Kidney tubule cell (primary cell): ENCODE measurements at regions not wholly inside any gene's neighbourhood (a gene's known extent, or its start where the extent isn't known, plus 50 kb on each side); places are given as distances from the start of the nearest gene placed in this dataset.

Source experiments
- DNase-seq: peaks from one replicate; pipeline ENCODE4 v3.0.0-alpha.2; 2018; ENCODE audit warnings: low spot score

- DNase-seq, result peak; percentile 2
Measured at GRCh38 chr2:16506366-16506765, 159.3 kb downstream of the CYRIA start.

- DNase-seq, result no peak
Measured at GRCh38 chr2:16496426-16497388, 168.9 kb downstream of the CYRIA start.

GRCh38 chr2:16495509-16496208 lies 170.0 kb downstream of the CYRIA start:
- peak; percentile 28 for DNase-seq

GRCh38 chr2:16494836-16495508 lies 170.7 kb downstream of the CYRIA start:
- DNase-seq, result no peak

GRCh38 chr2:16493788-16494187 lies 171.8 kb downstream of the CYRIA start:
- no peak for DNase-seq

GRCh38 chr2:16487686-16488085 lies 177.9 kb downstream of the CYRIA start:
- DNase-seq, result peak; percentile 44

GRCh38 chr2:16485251-16485650 lies 180.4 kb downstream of the CYRIA start:
- DNase-seq, result no peak

GRCh38 chr2:16482460-16482859 lies 183.2 kb downstream of the CYRIA start:
- no peak for DNase-seq

- DNase-seq, result peak; percentile 34
Measured at GRCh38 chr2:16481351-16481750, 184.3 kb downstream of the CYRIA start.

GRCh38 chr2:16479721-16480120 lies 185.9 kb downstream of the CYRIA start:
- DNase-seq, result no peak

GRCh38 chr2:16478434-16479210 lies 187.0 kb downstream of the CYRIA start:
- DNase-seq, result peak; percentile 86

- no peak for DNase-seq
Measured at GRCh38 chr2:16477648-16478047, 188.0 kb downstream of the CYRIA start.

GRCh38 chr2:16476866-16477265 lies 188.8 kb downstream of the CYRIA start:
- no peak for DNase-seq

GRCh38 chr2:16475986-16476567 lies 189.6 kb downstream of the CYRIA start:
- no peak for DNase-seq

GRCh38 chr2:16475586-16475985 lies 190.0 kb downstream of the CYRIA start:
- DNase-seq, result peak; percentile 82

- DNase-seq, result no peak
Measured at GRCh38 chr2:16473575-16473974, 192.1 kb downstream of the CYRIA start.

GRCh38 chr2:16470936-16471490 lies 194.6 kb downstream of the CYRIA start:
- DNase-seq, result no peak

GRCh38 chr2:16466821-16467151 lies 198.8 kb downstream of the CYRIA start:
- DNase-seq, result no peak

GRCh38 chr2:16466133-16466820 lies 199.4 kb downstream of the CYRIA start:
- no peak for DNase-seq

GRCh38 chr2:16464641-16465040 lies 201.0 kb downstream of the CYRIA start:
- DNase-seq, result no peak

- DNase-seq, result no peak
Measured at GRCh38 chr2:16462958-16463357, 202.7 kb downstream of the CYRIA start.
